GM10248 (cell line): ENCODE measurements at regions not wholly inside any gene's neighbourhood (a gene's known extent, or its start where the extent isn't known, plus 50 kb on each side); places are given as distances from the start of the nearest gene placed in this dataset.

Experiments used
- CTCF ChIA-PET: fragments of 300-600 bp; sonication (Branson Sonifier 250); formaldehyde crosslinking; extraction: SDS; loops from one replicate; lab custom pipeline; 2021; ENCODE audit warnings: antibody characterized with exemption; lab: Yijun Ruan, JAX
- POLR2A ChIA-PET: fragments of 350-650 bp; sonication (Branson Sonifier 250); formaldehyde crosslinking; extraction: SDS; loops from one replicate; lab custom pipeline; 2020; ENCODE audit warnings: antibody characterized with exemption; lab: Yijun Ruan, JAX
- DNase-seq: peaks from one replicate; pipeline ENCODE4 v3.0.0; 2012; ENCODE audit errors: extremely low spot score
- CTCF ChIP-seq: IDR thresholded peaks from 2 replicates; pipeline ENCODE4 v1.5.1; 2012; ENCODE audit warnings: mild to moderate bottlenecking, low read depth; ENCODE audit errors: extremely low read depth, missing control alignments, control extremely low read depth

- DNase-seq = no peak
- ChIA-PET CTCF (interaction anchor here (0.9 to 1.2 kb wide), 2 partner anchors 10 to 24 kb away, joined by 3 read pairs; no protein-coding TSS in a partner anchor), POLR2A (no interaction called here)
- TF ChIP-seq CTCF = no peak
Measured at GRCh38 chr2:52258038-52258437, 1226.1 kb upstream of the NRXN1 start.

GRCh38 chr2:52253416-52253980, 1221.6 kb upstream of the NRXN1 start:
- no peak for TF ChIP-seq CTCF
- CTCF ChIA-PET = no interaction called here
- no peak for DNase-seq
- POLR2A ChIA-PET = no interaction called here

- ChIA-PET CTCF (no interaction called here), POLR2A (no interaction called here)
- DNase-seq = no peak
- no peak for TF ChIP-seq CTCF
Measured at GRCh38 chr2:52238782-52239181, 1206.8 kb upstream of the NRXN1 start.

- no peak for TF ChIP-seq CTCF
- ChIA-PET POLR2A (no interaction called here), CTCF (no interaction called here)
- DNase-seq = no peak
Measured at GRCh38 chr2:52222128-52222527, 1190.2 kb upstream of the NRXN1 start.

- POLR2A ChIA-PET = no interaction called here
- DNase-seq = no peak
- CTCF ChIA-PET = no interaction called here
- TF ChIP-seq CTCF = no peak
Measured at GRCh38 chr2:52220393-52220792, 1188.5 kb upstream of the NRXN1 start.

- no peak for TF ChIP-seq CTCF
- CTCF ChIA-PET = no interaction called here
- POLR2A ChIA-PET = no interaction called here
- DNase-seq = no peak
Measured at GRCh38 chr2:52210611-52211010, 1178.7 kb upstream of the NRXN1 start.
